ENCODE measurements at regions not wholly inside any gene's neighbourhood (a gene's known extent, or its start where the extent isn't known, plus 50 kb on each side); places are given as distances from the start of the nearest gene placed in this dataset.

DNA sequence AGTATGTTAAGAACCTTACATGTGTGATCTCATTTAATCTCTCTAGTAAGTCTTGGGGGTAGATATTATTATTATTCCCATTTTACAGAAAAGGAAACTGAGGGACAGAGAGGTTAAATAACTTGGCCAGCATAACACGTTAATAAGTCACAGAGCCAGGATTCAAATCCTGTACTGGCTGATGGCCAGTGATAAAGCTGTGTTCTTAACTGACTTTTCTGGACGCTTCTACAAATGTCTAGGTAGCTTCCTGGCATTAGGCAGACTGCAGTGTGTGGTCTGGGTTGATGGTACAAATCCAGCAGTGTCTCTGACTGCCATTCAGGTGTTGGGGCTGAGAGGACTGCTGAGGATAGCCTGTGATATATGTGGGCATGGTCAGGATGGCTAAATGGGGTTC, 125.8 kb upstream of the CXCL14 start:
- H3K9me3 ChIP-seq: no peaks in the 10 kb centered on the region
- TF ChIP-seq CTCF (IDR thresholded peaks at IDR 0.05): no peak
- DNase-seq: no peak
- no peaks in the 10 kb centered on the region for H3K36me3 ChIP-seq
- no peak overlapping the region for H3K4me3 ChIP-seq
- H3K27ac ChIP-seq: no peak overlapping the region
- H3K9ac ChIP-seq (ENCODE audit: low read depth in 2 of 2, low read length in 2 of 2): no peak overlapping the region
- intact Hi-C loops (cut with DNase I): no loop called here
- H3K27me3 ChIP-seq: no peaks in the 10 kb centered on the region
- peaks cover 3% of the 10 kb centered on the region for H3K4me1 ChIP-seq

- H3K4me3 ChIP-seq: no peak overlapping the region
- no peaks in the 10 kb centered on the region for H3K27me3 ChIP-seq
- TF ChIP-seq CTCF (IDR thresholded peaks at IDR 0.05): no peak
- H3K4me1 ChIP-seq: peaks cover 3% of the 10 kb centered on the region
- H3K27ac ChIP-seq: no peak overlapping the region
- DNase-seq: no peak
- intact Hi-C loops (cut with DNase I): no loop called here
- no peaks in the 10 kb centered on the region for H3K36me3 ChIP-seq
- H3K9ac ChIP-seq (ENCODE audit: low read depth in 2 of 2, low read length in 2 of 2): no peak overlapping the region
- H3K9me3 ChIP-seq: no peaks in the 10 kb centered on the region
These were observed 124.3 kb upstream of the CXCL14 start for GRCh38 chr5:135703016-135703550.

GRCh38 chr5:135702191-135702590, 123.4 kb upstream of the CXCL14 start:
- no peaks in the 10 kb centered on the region for H3K27me3 ChIP-seq
- H3K4me3 ChIP-seq: no peak overlapping the region
- peaks cover 3% of the 10 kb centered on the region for H3K4me1 ChIP-seq
- no peak for DNase-seq
- H3K9ac ChIP-seq (ENCODE audit: low read depth in 2 of 2, low read length in 2 of 2): no peak overlapping the region
- intact Hi-C loops (cut with DNase I): no loop called here
- H3K36me3 ChIP-seq: no peaks in the 10 kb centered on the region
- no peaks in the 10 kb centered on the region for H3K9me3 ChIP-seq
- H3K27ac ChIP-seq: no peak overlapping the region
- TF ChIP-seq CTCF (IDR thresholded peaks at IDR 0.05): no peak

GRCh38 chr5:135700731-135701130, 121.9 kb upstream of the CXCL14 start:
- H3K4me1 ChIP-seq: peaks cover 3% of the 10 kb centered on the region
- H3K9ac ChIP-seq (ENCODE audit: low read depth in 2 of 2, low read length in 2 of 2): no peak overlapping the region
- intact Hi-C loops (cut with DNase I): no loop called here
- no peaks in the 10 kb centered on the region for H3K9me3 ChIP-seq
- no peak for DNase-seq
- H3K27me3 ChIP-seq: no peaks in the 10 kb centered on the region
- no peaks in the 10 kb centered on the region for H3K36me3 ChIP-seq
- no peak for TF ChIP-seq CTCF (IDR thresholded peaks at IDR 0.05)
- no peak overlapping the region for H3K4me3 ChIP-seq
- H3K27ac ChIP-seq: no peak overlapping the region

DNA sequence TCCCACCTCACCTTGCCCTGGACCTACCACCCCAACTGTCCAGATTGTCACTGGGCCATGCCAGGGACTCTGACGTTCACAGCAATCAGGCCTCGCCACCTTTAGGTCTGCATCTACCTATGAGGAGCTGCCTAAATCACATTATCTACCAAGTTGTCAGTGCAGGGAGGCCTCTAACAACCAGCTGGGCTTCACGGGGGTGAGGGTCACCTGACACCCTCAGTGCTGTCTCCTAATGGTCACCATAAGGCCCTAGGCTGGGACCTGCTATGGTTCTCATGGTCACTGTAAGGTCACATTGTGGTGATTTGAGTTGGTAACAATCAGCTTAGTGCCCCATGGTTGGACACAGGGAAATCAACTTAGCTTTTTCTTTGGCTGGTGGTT, 119.2 kb upstream of the CXCL14 start:
- H3K27me3 ChIP-seq: no peaks in the 10 kb centered on the region
- no peaks in the 10 kb centered on the region for H3K9me3 ChIP-seq
- DNase-seq: no peak
- H3K27ac ChIP-seq: no peak overlapping the region
- no peaks in the 10 kb centered on the region for H3K4me1 ChIP-seq
- H3K4me3 ChIP-seq: no peak overlapping the region
- TF ChIP-seq CTCF (IDR thresholded peaks at IDR 0.05): no peak
- no peak overlapping the region for H3K9ac ChIP-seq (ENCODE audit: low read depth in 2 of 2, low read length in 2 of 2)
- no peaks in the 10 kb centered on the region for H3K36me3 ChIP-seq
- intact Hi-C loops (cut with DNase I): no loop called here

Measured in colonic mucosa (tissue), 4 donors.